Left colon (tissue), 2 donors: ENCODE measurements at regions not wholly inside any gene's neighbourhood (a gene's known extent, or its start where the extent isn't known, plus 50 kb on each side); places are given as distances from the start of the nearest gene placed in this dataset.
"Not testable (repeated sequence)": the region's sequence is repeated elsewhere in the genome, so short reads cannot be mapped to it uniquely, and the experiment has no call there.

ENCODE experiments used
- ATAC-seq: fragments of 200-7000 bp; cut with Tn5 transposase; one replicate; pipeline ENCODE4 v1.9.1; 2020; ENCODE audit warnings: mild to moderate bottlenecking, moderate library complexity
- DNase-seq, 2 donors: peaks; one replicate each; pipeline ENCODE4 v3.0.0-alpha.2; 2020
- intact Hi-C, 2 donors: fragments of 100-400 bp; cut with DNase I in 1 of 2; cut with micrococcal nuclease in 1 of 2; formaldehyde crosslinking; loops; one replicate each; pipeline versions ENCODE4 v1.11.2 to v1.14.0; 2022; cut with DNase I, micrococcal nuclease
- donor health status: DM: no; HTN: no; CAD: no.
- donor health status: DM: yes; HTN: yes; CAD: no.

- ATAC-seq (no peak), DNase-seq (no peak)
- intact Hi-C loops, result no loop called here
Observed at GRCh38 chrX:8105531-8105930, 65.5 kb downstream of the VCX2 start.

GRCh38 chrX:8103655-8104054, 67.4 kb downstream of the VCX2 start:
- DNase-seq, result no peak
- intact Hi-C loops, result no loop called here
- no peak for ATAC-seq

- ATAC-seq, result no peak
- intact Hi-C loops, result no loop called here
- DNase-seq, result no peak
Observed at GRCh38 chrX:8091510-8091909, 79.6 kb downstream of the VCX2 start.

GRCh38 chrX:8090906-8091305, 80.2 kb downstream of the VCX2 start:
- no peak for ATAC-seq
- intact Hi-C loops, result no loop called here
- DNase-seq, result no peak

GRCh38 chrX:8090482-8090881, 80.6 kb downstream of the VCX2 start:
- intact Hi-C loops, result no loop called here
- DNase-seq, result no peak
- no peak for ATAC-seq

GRCh38 chrX:8089141-8089540, 81.9 kb downstream of the VCX2 start:
- intact Hi-C loops, result no loop called here
- DNase-seq (no peak), ATAC-seq (no peak)

GRCh38 chrX:8084006-8084405, 87.1 kb downstream of the VCX2 start:
- DNase-seq (no peak), ATAC-seq (no peak)
- intact Hi-C loops, result no loop called here

GRCh38 chrX:8083286-8083685, 87.8 kb downstream of the VCX2 start:
- ATAC-seq (no peak), DNase-seq (no peak)
- intact Hi-C loops, result no loop called here

- intact Hi-C loops, result no loop called here
- ATAC-seq (no peak), DNase-seq (no peak)
Observed at GRCh38 chrX:8075636-8076035, 95.4 kb downstream of the VCX2 start.

- intact Hi-C loops, result no loop called here
- peak; percentile 75 for ATAC-seq
- DNase-seq, result no peak
Observed at GRCh38 chrX:8067754-8068462, 103.2 kb downstream of the VCX2 start.

- intact Hi-C loops, result no loop called here
- ATAC-seq (no peak), DNase-seq (no peak)
Observed at GRCh38 chrX:8052909-8053308, 118.2 kb downstream of the VCX2 start.

GRCh38 chrX:8049827-8050226, 121.2 kb downstream of the VCX2 start:
- no peak for DNase-seq
- intact Hi-C loops, result no loop called here
- ATAC-seq, result no peak

GRCh38 chrX:8048466-8048865, 121.3 kb upstream of the PNPLA4 start:
- ATAC-seq (no peak), DNase-seq (no peak)
- intact Hi-C loops, result no loop called here

GRCh38 chrX:8044947-8045346, 117.7 kb upstream of the PNPLA4 start:
- intact Hi-C loops, result no loop called here
- ATAC-seq, result no peak

GRCh38 chrX:8043546-8043945, 116.3 kb upstream of the PNPLA4 start:
- intact Hi-C loops, result no loop called here
- no peak for DNase-seq
- ATAC-seq, result no peak

More at GRCh38 chrX:8044947-8045346, 117.7 kb upstream of the PNPLA4 start:
- DNase-seq, result no peak

- no peak for ATAC-seq
- intact Hi-C loops, result no loop called here
- DNase-seq, result no peak
Observed at GRCh38 chrX:8043121-8043520, 115.9 kb upstream of the PNPLA4 start.

- intact Hi-C loops, result no loop called here
- DNase-seq, result no peak
- ATAC-seq, result no peak
Observed at GRCh38 chrX:8042304-8042703, 115.1 kb upstream of the PNPLA4 start.

GRCh38 chrX:8039711-8040110, 112.5 kb upstream of the PNPLA4 start:
- intact Hi-C loops, DNase-seq, ATAC-seq: not testable (repeated sequence)

GRCh38 chrX:8037593-8038348, 110.6 kb upstream of the PNPLA4 start:
- intact Hi-C loops, result no loop called here
- DNase-seq (no peak), ATAC-seq (no peak)

- ATAC-seq, result no peak
- DNase-seq, result no peak
- intact Hi-C loops, result no loop called here
Observed at GRCh38 chrX:8036914-8037313, 109.7 kb upstream of the PNPLA4 start.

- intact Hi-C loops, result no loop called here
- ATAC-seq, result no peak
- no peak for DNase-seq
Observed at GRCh38 chrX:8034058-8034457, 106.8 kb upstream of the PNPLA4 start.
